Mucosa of descending colon (tissue), 3 donors: ENCODE measurements at regions not wholly inside any gene's neighbourhood (a gene's known extent, or its start where the extent isn't known, plus 50 kb on each side); places are given as distances from the start of the nearest gene placed in this dataset.

Experiments
- ATAC-seq: fragments of 200-7000 bp; cut with Tn5 transposase; one replicate; pipeline ENCODE4 v1.9.1; 2020; ENCODE audit warnings: mild to moderate bottlenecking, moderate library complexity
- DNase-seq, 3 donors: peaks; one replicate each; pipeline ENCODE4 v3.0.0-alpha.2; 2020
- H3K36me3 ChIP-seq: fragments of 200-600 bp; one replicate; pipeline ENCODE4 v1.8.0; 2021; ENCODE audit warnings: low read depth, mild to moderate bottlenecking
- H3K4me1 ChIP-seq: fragments of 200-600 bp; one replicate; pipeline ENCODE4 v1.8.0; 2021; ENCODE audit warnings: low read depth, mild to moderate bottlenecking
- H3K4me3 ChIP-seq: fragments of 200-600 bp; one replicate; pipeline ENCODE4 v1.8.0; 2021; ENCODE audit warnings: mild to moderate bottlenecking
- H3K9me3 ChIP-seq: fragments of 200-600 bp; one replicate; pipeline ENCODE4 v1.8.0; 2021; ENCODE audit warnings: mild to moderate bottlenecking
- intact Hi-C, 2 donors: fragments of 100-400 bp; cut with DNase I in 1 of 2; cut with micrococcal nuclease in 1 of 2; formaldehyde crosslinking; loops; one replicate each; pipeline versions ENCODE4 v1.11.0 to v1.11.1; 2022; cut with DNase I, micrococcal nuclease
- TF ChIP-seq, protein P1 (sequence below): fragments of 200-600 bp; IDR thresholded peaks from one replicate; pipeline ENCODE4 v1.8.0; 2022; ENCODE audit warnings: antibody characterized with exemption, mild to moderate bottlenecking
- donor health status: DM: no; HTN: no; CAD: no; lungs with moderate emphysema.
- donor health status: DM: no; HTN: no; CAD: no.
- donor health status: DM: no; HTN: yes; CAD: no.

DNA sequence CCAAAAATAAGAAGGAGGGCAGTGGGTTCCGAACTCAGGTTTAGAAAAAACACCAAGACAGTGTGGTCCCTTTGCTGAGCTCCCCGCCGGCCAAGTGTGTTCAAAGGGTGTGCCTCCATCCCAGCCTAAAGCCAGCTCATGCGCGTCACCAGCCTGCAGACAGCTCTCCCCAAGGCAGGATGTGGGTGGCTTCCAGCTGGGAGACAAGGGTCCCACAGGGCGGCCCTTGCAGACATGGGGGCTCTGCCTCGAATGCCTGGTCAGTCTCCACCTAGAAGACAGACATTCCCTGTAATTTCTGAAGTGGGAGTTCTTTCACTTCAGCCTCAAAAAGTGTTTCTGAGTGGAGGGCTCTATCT lies 135.8 kb upstream of the GPC1 start:
- no peak for DNase-seq
- intact Hi-C loops, result no loop called here
- no peaks in the 10 kb centered on the region for H3K4me1 ChIP-seq
- H3K36me3 ChIP-seq, result no peaks in the 10 kb centered on the region
- TF ChIP-seq, protein P1, sequence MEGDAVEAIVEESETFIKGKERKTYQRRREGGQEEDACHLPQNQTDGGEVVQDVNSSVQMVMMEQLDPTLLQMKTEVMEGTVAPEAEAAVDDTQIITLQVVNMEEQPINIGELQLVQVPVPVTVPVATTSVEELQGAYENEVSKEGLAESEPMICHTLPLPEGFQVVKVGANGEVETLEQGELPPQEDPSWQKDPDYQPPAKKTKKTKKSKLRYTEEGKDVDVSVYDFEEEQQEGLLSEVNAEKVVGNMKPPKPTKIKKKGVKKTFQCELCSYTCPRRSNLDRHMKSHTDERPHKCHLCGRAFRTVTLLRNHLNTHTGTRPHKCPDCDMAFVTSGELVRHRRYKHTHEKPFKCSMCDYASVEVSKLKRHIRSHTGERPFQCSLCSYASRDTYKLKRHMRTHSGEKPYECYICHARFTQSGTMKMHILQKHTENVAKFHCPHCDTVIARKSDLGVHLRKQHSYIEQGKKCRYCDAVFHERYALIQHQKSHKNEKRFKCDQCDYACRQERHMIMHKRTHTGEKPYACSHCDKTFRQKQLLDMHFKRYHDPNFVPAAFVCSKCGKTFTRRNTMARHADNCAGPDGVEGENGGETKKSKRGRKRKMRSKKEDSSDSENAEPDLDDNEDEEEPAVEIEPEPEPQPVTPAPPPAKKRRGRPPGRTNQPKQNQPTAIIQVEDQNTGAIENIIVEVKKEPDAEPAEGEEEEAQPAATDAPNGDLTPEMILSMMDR, result no peak
- H3K9me3 ChIP-seq, result no peaks in the 10 kb centered on the region
- H3K4me3 ChIP-seq, result no peak overlapping the region
- ATAC-seq, result no peak

DNA sequence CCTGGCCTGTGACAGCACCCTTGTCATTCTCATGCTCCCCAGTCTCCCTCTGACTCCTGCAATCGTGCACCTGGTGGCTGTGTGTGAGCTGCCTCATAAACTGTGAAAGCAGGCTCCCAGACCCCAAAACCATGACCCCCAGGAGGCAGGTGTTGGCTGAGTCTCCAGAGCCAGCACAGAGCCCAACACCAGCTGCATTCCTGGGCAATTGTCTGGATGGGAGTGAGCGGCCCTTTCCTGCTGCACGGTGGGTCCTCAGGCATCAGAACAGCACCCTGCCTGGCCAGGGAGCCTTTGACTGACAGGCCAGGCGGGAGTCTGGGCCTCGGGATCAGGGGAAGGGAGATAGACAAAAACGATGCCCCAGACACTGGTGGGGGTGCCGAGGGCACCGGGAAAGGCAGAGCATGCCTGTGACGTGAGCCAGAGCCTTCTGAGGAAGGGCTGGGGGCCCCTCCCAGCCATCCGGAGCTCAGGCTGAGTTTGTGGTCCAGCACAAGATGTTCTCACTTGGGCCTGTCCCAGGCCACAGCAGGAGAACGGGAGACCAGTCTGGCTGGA lies 135.1 kb upstream of the GPC1 start:
- no peak for DNase-seq

DNA sequence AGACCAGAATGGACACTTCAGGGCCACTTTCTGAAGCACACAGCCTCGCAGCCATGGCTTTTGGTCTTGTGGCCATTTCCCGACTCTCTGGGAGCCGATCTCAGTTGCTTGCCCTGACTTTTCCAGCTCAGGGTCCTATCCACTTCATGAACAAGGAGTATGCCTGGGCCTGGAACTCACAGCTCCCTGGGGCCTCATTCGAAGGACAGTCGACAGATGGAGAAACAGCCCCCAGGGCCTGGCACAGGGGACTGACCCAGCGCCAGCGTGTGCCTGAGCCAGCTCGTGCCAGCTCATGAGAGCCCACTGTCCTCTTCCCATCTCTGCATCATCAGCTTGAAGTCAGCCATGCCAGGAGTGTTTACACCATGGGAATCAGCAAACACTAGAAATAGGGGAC lies 134.6 kb upstream of the GPC1 start:
- no peak for DNase-seq
- no peaks in the 10 kb centered on the region for H3K36me3 ChIP-seq
- no peaks in the 10 kb centered on the region for H3K4me1 ChIP-seq
- intact Hi-C loops, result no loop called here
- no peak overlapping the region for H3K4me3 ChIP-seq
- no peaks in the 10 kb centered on the region for H3K9me3 ChIP-seq
- TF ChIP-seq, protein P1, result no peak
- ATAC-seq, result no peak

More for the DNA sequence above, 135.1 kb upstream of the GPC1 start:
- ATAC-seq, result no peak
- TF ChIP-seq, protein P1, result no peak
- Histone ChIP-seq H3K36me3 (no peaks in the 10 kb centered on the region), H3K4me1 (no peaks in the 10 kb centered on the region), H3K4me3 (no peak overlapping the region), H3K9me3 (no peaks in the 10 kb centered on the region)
- intact Hi-C loops, result no loop called here

DNA sequence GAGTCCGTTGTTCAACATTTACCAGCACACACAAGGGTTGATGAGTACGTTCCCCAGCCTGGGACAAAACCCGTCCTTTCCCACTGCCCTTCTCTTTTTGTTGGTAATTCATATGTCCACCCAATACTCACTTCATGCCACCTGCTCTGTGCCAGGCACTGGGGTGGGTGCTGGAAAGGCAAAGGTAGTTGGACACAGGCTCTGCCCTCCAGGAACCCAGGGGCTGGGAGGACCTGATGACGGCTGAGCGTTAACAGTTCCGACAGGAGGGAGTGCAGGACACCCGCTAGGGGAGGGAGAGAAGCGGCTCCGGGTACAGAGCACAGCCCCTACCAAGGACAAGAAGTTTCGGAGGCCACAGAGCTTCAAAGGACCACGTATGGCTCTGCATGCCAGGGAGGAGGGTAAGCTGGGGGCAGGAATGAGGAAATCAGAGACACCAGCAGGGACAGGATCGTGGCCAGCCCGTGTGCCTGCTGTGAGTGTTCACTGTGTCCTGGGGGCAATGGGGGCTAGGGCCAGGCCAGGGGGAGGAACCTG lies 134.1 kb upstream of the GPC1 start:
- DNase-seq, result no peak
- intact Hi-C loops, result no loop called here
- ATAC-seq, result no peak
- H3K4me3 ChIP-seq, result no peak overlapping the region
- no peaks in the 10 kb centered on the region for H3K4me1 ChIP-seq
- no peaks in the 10 kb centered on the region for H3K36me3 ChIP-seq
- H3K9me3 ChIP-seq, result no peaks in the 10 kb centered on the region
- TF ChIP-seq, protein P1, result no peak

DNA sequence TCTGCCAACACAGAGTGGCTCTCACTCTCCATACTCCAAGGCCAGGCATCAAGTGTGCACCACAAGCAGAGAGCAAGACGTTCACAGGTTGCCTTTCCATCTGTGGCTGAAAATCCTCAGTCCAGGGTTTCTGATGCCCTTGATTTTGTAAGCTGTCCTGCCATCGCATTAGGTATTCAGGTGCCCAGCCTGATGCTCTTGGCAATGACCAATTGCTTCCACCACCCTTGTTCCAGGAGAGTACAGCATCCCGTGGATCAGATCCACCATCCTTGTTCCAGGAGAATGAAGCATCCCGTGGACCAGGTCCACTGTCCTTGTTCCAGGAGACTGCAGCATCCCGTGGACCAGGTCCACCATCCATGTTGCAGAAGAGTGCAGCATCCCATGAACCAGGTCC lies 133.4 kb upstream of the GPC1 start:
- DNase-seq, result no peak
- Histone ChIP-seq H3K4me1 (no peaks in the 10 kb centered on the region), H3K9me3 (no peaks in the 10 kb centered on the region), H3K4me3 (no peak overlapping the region), H3K36me3 (no peaks in the 10 kb centered on the region)
- ATAC-seq, result no peak
- TF ChIP-seq, protein P1, result no peak
- intact Hi-C loops, result no loop called here
